HepG2 (cell line): ENCODE measurements at regions not wholly inside any gene's neighbourhood (a gene's known extent, or its start where the extent isn't known, plus 50 kb on each side); places are given as distances from the start of the nearest gene placed in this dataset.

ENCODE experiments used
- ATAC-seq: fragments of 200-7000 bp; cut with Tn5 transposase; 3 replicates; pipeline ENCODE4 v1.9.1; 2020; ENCODE audit warnings: mild to moderate bottlenecking, moderate library complexity
- BruUV-seq: library from RNA; stranded (reverse); fragments of 400-500 nt; replicated peaks from 2 replicates; lab custom pipeline; 2021; lab: Mats Ljungman, UMichigan
- CTCF ChIA-PET: fragments of 300-600 bp; formaldehyde crosslinking; extraction: SDS; loops from one replicate; lab custom pipeline; 2021; ENCODE audit warnings: low total read pairs, inconsistent platforms, low intra/inter-chr PET ratio; lab: Yijun Ruan, JAX
- POLR2A ChIA-PET: fragments of 350-600 bp; sonication (Branson Sonifier 250); formaldehyde crosslinking; loops from one replicate; lab custom pipeline; 2020; ENCODE audit warnings: antibody characterized with exemption, inconsistent platforms; lab: Yijun Ruan, JAX
- DNase-seq: peaks from one replicate; pipeline ENCODE4 v3.0.0-alpha.2; 2015; ENCODE audit warnings: low spot score
- FAIRE-seq: peaks from 3 replicates; lab custom pipeline; 2011; peaks lifted over from hg19 to GRCh38; lab: Jason Lieb, UNC
- H2AFZ ChIP-seq: one replicate; pipeline ENCODE4 v1.6.1; 2011; ENCODE audit warnings: low read length, inconsistent platforms
- H3K27ac ChIP-seq: fragments of 300-600 bp; 3 replicates; pipeline ENCODE4 v1.8.0; 2011; ENCODE audit warnings: mixed run types, mild to moderate bottlenecking, mixed read lengths, low read length, inconsistent platforms; ENCODE audit not compliant: insufficient read depth; ENCODE audit errors: extremely low read length
- H3K27me3 ChIP-seq, 2 experiments: fragments of 200-600 bp in 1 of 2; 2 replicates in 1 of 2; 3 replicates in 1 of 2; pipeline versions ENCODE4 v1.6.0 to v1.8.0; 2011; ENCODE audit warnings: low read length in 2 of 2, mild to moderate bottlenecking in 2 of 2, moderate library complexity in 2 of 2, inconsistent platforms in 1 of 2; ENCODE audit not compliant: insufficient read depth in 2 of 2, control insufficient read depth in 1 of 2
- H3K36me3 ChIP-seq, 2 experiments: fragments of 200-600 bp in 1 of 2; replicated peaks in 1 of 2; 2 replicates in 1 of 2; 3 replicates in 1 of 2; pipeline versions ENCODE4 v1.5.1 to v1.8.0; 2011; ENCODE audit warnings: low read length in 2 of 2, inconsistent platforms in 1 of 2; ENCODE audit not compliant: insufficient read depth in 2 of 2, control insufficient read depth in 1 of 2
- H3K4me1 ChIP-seq: 2 replicates; pipeline ENCODE4 v1.5.1; 2012; ENCODE audit warnings: low read length, inconsistent platforms; ENCODE audit not compliant: insufficient read depth
- H3K4me2 ChIP-seq: 2 replicates; pipeline ENCODE4 v1.6.0; 2011; ENCODE audit warnings: low read depth, low read length, inconsistent platforms
- H3K4me3 ChIP-seq, 3 experiments: fragments of 200-600 bp in 1 of 3; sonication (generic), shearing (Covaris generic) in 1 of 3; replicated peaks in 1 of 3; 2 replicates each; pipeline ENCODE4 v1.5.1; 2011 to 2016; ENCODE audit warnings: low read length in 3 of 3, inconsistent platforms in 2 of 3, low read depth in 2 of 3, mild to moderate bottlenecking in 2 of 3, control low read depth in 1 of 3, mixed read lengths in 1 of 3; ENCODE audit not compliant: insufficient read depth in 1 of 3
- H3K79me2 ChIP-seq: one replicate; pipeline ENCODE4 v1.6.1; 2011; ENCODE audit warnings: low read length, inconsistent platforms; ENCODE audit not compliant: insufficient read depth
- H3K9ac ChIP-seq: 2 replicates; pipeline ENCODE4 v1.6.0; 2011; ENCODE audit warnings: mild to moderate bottlenecking, low read depth, low read length, inconsistent platforms; ENCODE audit not compliant: insufficient read depth
- H3K9me3 ChIP-seq: 2 replicates; pipeline ENCODE4 v1.5.1; 2012; ENCODE audit warnings: mild to moderate bottlenecking, low read length
- H4K20me1 ChIP-seq: 2 replicates; pipeline ENCODE4 v1.6.0; 2011; ENCODE audit warnings: inconsistent platforms, mild to moderate bottlenecking, low read length, moderate library complexity; ENCODE audit not compliant: insufficient read depth
- CBX5 ChIP-seq: sonication (generic); formaldehyde crosslinking; IDR thresholded peaks from 2 replicates; pipeline ENCODE4 v1.4.0; 2020; ENCODE audit warnings: missing genetic modification reagents, borderline replicate concordance
- HDAC6 ChIP-seq: fragments of 200-600 bp; sonication (generic); IDR thresholded peaks from 2 replicates; pipeline ENCODE4 v1.7.0; 2017; ENCODE audit warnings: mild to moderate bottlenecking, antibody characterized with exemption, low read length, low read depth
- HNF4A ChIP-seq: sonication (generic); formaldehyde crosslinking; IDR thresholded peaks from 2 replicates; pipeline ENCODE4 v1.4.0; 2020; ENCODE audit warnings: missing genetic modification reagents
- ISL2 ChIP-seq: sonication (generic); formaldehyde crosslinking; IDR thresholded peaks from 2 replicates; pipeline ENCODE4 v1.5.0; 2020; ENCODE audit warnings: missing genetic modification reagents
- NRL ChIP-seq: sonication (generic); formaldehyde crosslinking; IDR thresholded peaks from 2 replicates; pipeline ENCODE4 v1.5.0; 2020; ENCODE audit warnings: missing genetic modification reagents, mild to moderate bottlenecking, moderate library complexity, borderline replicate concordance
- RFXAP ChIP-seq: sonication (generic); formaldehyde crosslinking; IDR thresholded peaks from 2 replicates; pipeline ENCODE4 v1.4.0; 2020; ENCODE audit warnings: missing genetic modification reagents, borderline replicate concordance
- TARDBP ChIP-seq: sonication (generic); formaldehyde crosslinking; IDR thresholded peaks from 2 replicates; pipeline ENCODE4 v1.8.0; 2022; ENCODE audit warnings: mild to moderate bottlenecking, missing genetic modification reagents
- TCF12 ChIP-seq, 2 experiments: fragments of 450-650 bp in 1 of 2; sonication (generic) in 1 of 2; formaldehyde crosslinking in 1 of 2; IDR thresholded peaks; 2 replicates each; pipeline versions ENCODE4 v1.6.1 to v1.8.0; 2017 to 2022; ENCODE audit warnings: antibody characterized with exemption in 1 of 2, mild to moderate bottlenecking in 1 of 2, missing genetic modification reagents in 1 of 2, moderate library complexity in 1 of 2
- U2AF1 ChIP-seq: fragments of 200-400 bp; formaldehyde crosslinking; optimal IDR thresholded peaks from 2 replicates; pipeline ENCODE3; 2017; ENCODE audit warnings: mild to moderate bottlenecking, low read depth, low read length
- ZFP82 ChIP-seq: sonication (generic); formaldehyde crosslinking; IDR thresholded peaks from 2 replicates; pipeline ENCODE4 v1.5.1; 2020; ENCODE audit warnings: mild to moderate bottlenecking, missing genetic modification reagents, borderline replicate concordance
- ZKSCAN1 ChIP-seq: fragments of 150-350 bp; IDR thresholded peaks from 2 replicates; pipeline ENCODE4 v1.6.1; 2014; ENCODE audit warnings: low read length
- ZNF136 ChIP-seq: sonication (generic); formaldehyde crosslinking; IDR thresholded peaks from 2 replicates; pipeline ENCODE4 v1.8.1; 2022; ENCODE audit warnings: low read depth, mild to moderate bottlenecking, moderate library complexity, missing genetic modification reagents
- ZNF224 ChIP-seq: sonication (generic); formaldehyde crosslinking; IDR thresholded peaks from 2 replicates; pipeline ENCODE4 v1.5.0; 2020; ENCODE audit warnings: mild to moderate bottlenecking, missing genetic modification reagents
- ZNF282 ChIP-seq: fragments of 450-650 bp; IDR thresholded peaks from 2 replicates; pipeline ENCODE4 v1.6.1; 2018; ENCODE audit not compliant: partially characterized antibody
- ZNF335 ChIP-seq: sonication (generic); formaldehyde crosslinking; IDR thresholded peaks from 2 replicates; pipeline ENCODE4 v1.4.0; 2020; ENCODE audit warnings: missing genetic modification reagents
- ZNF660 ChIP-seq: sonication (generic); formaldehyde crosslinking; IDR thresholded peaks from 2 replicates; pipeline ENCODE4 v1.5.1; 2020; ENCODE audit warnings: mild to moderate bottlenecking, low read depth, missing genetic modification reagents, borderline replicate concordance
- ZNF841 ChIP-seq: sonication (generic); formaldehyde crosslinking; IDR thresholded peaks from 2 replicates; pipeline ENCODE4 v1.8.1; 2023; ENCODE audit warnings: missing genetic modification reagents, borderline replicate concordance
- WGBS: methylation state at CpG from one replicate; pipeline ENCODE4 v1.1.6; 2017; ENCODE audit warnings: low lambda C conversion rate; 5-methylcytosine and 5-hydroxymethylcytosine counted together
- in situ Hi-C: cut with HindIII; loops from 2 replicates; pipeline ENCODE4 v1.10.0; 2017; ENCODE audit warnings: low pct_unique_long_range_greater_than_20kb; ENCODE audit not compliant: extremely low pct_ligation_motif_present
- intact Hi-C: fragments of 100-400 bp; cut with micrococcal nuclease; formaldehyde crosslinking; loops from one replicate; pipeline ENCODE4 v1.10.0; 2022; ENCODE audit not compliant: unreplicated experiment
- TF ChIP-seq, protein P1 (sequence below): sonication (generic); formaldehyde crosslinking; conservative IDR thresholded peaks from 2 replicates; pipeline ENCODE4 v1.8.1; 2023; ENCODE audit warnings: missing genetic modification reagents
- TF ChIP-seq, protein P2 (sequence below): sonication (generic); formaldehyde crosslinking; IDR thresholded peaks from 2 replicates; pipeline ENCODE4 v1.4.0; 2020; ENCODE audit warnings: missing genetic modification reagents
- TF ChIP-seq, protein P3 (sequence below): sonication (generic); formaldehyde crosslinking; IDR thresholded peaks from 2 replicates; pipeline ENCODE4 v1.4.0; 2020; ENCODE audit warnings: missing genetic modification reagents

DNA sequence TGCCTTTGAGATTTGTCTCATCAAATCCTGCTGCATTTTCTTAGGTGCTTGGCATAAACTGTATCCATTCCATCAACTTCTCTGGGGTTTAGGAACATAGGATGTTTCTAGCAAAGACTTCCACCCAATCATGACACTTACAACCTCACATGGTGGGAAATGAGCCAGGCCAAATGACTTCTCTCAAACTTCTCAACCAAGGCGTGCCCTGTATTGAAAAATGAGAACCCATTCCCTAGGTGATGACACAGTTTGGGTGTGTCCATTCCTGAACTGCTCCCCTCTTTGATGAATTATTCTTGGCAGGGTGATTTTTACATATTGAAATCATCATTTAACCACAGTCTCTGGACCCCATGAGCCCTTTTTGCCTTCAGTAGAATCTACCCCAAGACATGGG is 161.1 kb downstream of the EN1 start:
- Histone ChIP-seq H3K9me3 (no peaks in the 10 kb centered on the region), H3K27me3 (no peaks in the 10 kb centered on the region), H3K4me2 (no peak overlapping the region), H2AFZ (no peak overlapping the region), H3K9ac (no peak overlapping the region), H3K27ac (no peak overlapping the region), H3K36me3 (no peaks in the 10 kb centered on the region), H4K20me1 (no peaks in the 10 kb centered on the region), H3K79me2 (no peaks in the 10 kb centered on the region), H3K4me3 (no peak overlapping the region), H3K4me1 (no peaks in the 10 kb centered on the region)
- DNase-seq (no peak), FAIRE-seq (no peak), ATAC-seq (no peak)
- ChIA-PET CTCF (no interaction called here), POLR2A (no interaction called here)
- BruUV-seq: no TSS peak
- intact Hi-C loops: no loop called here
- 17% methylated on average over 1 of the region's 1 CpG for WGBS
- in situ Hi-C loops: no loop called here
- TF ChIP-seq HNF4A: no peak
- no peak for TF ChIP-seq ZNF136
- no peak for TF ChIP-seq TARDBP (CRISPR knock-in tag)
- no peak for TF ChIP-seq HDAC6
- TF ChIP-seq NRL (CRISPR knock-in tag): no peak
- TF ChIP-seq U2AF1: no peak
- TF ChIP-seq, protein P1, sequence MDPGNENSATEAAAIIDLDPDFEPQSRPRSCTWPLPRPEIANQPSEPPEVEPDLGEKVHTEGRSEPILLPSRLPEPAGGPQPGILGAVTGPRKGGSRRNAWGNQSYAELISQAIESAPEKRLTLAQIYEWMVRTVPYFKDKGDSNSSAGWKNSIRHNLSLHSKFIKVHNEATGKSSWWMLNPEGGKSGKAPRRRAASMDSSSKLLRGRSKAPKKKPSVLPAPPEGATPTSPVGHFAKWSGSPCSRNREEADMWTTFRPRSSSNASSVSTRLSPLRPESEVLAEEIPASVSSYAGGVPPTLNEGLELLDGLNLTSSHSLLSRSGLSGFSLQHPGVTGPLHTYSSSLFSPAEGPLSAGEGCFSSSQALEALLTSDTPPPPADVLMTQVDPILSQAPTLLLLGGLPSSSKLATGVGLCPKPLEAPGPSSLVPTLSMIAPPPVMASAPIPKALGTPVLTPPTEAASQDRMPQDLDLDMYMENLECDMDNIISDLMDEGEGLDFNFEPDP (CRISPR knock-in tag): no peak
- no peak for TF ChIP-seq ZNF841 (CRISPR knock-in tag)
- TF ChIP-seq ISL2 (CRISPR knock-in tag): no peak
- TF ChIP-seq ZNF282: no peak
- no peak for TF ChIP-seq ZNF224
- no peak for TF ChIP-seq RFXAP (CRISPR knock-in tag)
- TF ChIP-seq, protein P2, sequence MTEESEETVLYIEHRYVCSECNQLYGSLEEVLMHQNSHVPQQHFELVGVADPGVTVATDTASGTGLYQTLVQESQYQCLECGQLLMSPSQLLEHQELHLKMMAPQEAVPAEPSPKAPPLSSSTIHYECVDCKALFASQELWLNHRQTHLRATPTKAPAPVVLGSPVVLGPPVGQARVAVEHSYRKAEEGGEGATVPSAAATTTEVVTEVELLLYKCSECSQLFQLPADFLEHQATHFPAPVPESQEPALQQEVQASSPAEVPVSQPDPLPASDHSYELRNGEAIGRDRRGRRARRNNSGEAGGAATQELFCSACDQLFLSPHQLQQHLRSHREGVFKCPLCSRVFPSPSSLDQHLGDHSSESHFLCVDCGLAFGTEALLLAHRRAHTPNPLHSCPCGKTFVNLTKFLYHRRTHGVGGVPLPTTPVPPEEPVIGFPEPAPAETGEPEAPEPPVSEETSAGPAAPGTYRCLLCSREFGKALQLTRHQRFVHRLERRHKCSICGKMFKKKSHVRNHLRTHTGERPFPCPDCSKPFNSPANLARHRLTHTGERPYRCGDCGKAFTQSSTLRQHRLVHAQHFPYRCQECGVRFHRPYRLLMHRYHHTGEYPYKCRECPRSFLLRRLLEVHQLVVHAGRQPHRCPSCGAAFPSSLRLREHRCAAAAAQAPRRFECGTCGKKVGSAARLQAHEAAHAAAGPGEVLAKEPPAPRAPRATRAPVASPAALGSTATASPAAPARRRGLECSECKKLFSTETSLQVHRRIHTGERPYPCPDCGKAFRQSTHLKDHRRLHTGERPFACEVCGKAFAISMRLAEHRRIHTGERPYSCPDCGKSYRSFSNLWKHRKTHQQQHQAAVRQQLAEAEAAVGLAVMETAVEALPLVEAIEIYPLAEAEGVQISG (CRISPR knock-in tag): no peak
- no peak for TF ChIP-seq ZKSCAN1
- TF ChIP-seq, protein P3, sequence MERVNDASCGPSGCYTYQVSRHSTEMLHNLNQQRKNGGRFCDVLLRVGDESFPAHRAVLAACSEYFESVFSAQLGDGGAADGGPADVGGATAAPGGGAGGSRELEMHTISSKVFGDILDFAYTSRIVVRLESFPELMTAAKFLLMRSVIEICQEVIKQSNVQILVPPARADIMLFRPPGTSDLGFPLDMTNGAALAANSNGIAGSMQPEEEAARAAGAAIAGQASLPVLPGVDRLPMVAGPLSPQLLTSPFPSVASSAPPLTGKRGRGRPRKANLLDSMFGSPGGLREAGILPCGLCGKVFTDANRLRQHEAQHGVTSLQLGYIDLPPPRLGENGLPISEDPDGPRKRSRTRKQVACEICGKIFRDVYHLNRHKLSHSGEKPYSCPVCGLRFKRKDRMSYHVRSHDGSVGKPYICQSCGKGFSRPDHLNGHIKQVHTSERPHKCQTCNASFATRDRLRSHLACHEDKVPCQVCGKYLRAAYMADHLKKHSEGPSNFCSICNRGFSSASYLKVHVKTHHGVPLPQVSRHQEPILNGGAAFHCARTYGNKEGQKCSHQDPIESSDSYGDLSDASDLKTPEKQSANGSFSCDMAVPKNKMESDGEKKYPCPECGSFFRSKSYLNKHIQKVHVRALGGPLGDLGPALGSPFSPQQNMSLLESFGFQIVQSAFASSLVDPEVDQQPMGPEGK: no peak
- no peak for TF ChIP-seq ZNF660
- no peak for TF ChIP-seq ZNF335 (CRISPR knock-in tag)
- no peak for TF ChIP-seq CBX5
- no peak for TF ChIP-seq ZFP82 (CRISPR knock-in tag)
- no peak for TF ChIP-seq TCF12 (IDR thresholded peaks at IDR 0.05)
- TF ChIP-seq TCF12 (CRISPR knock-in tag; IDR thresholded peaks at IDR 0.05): no peak
